ENCODE measurements at regions not wholly inside any gene's neighbourhood (a gene's known extent, or its start where the extent isn't known, plus 50 kb on each side); places are given as distances from the start of the nearest gene placed in this dataset.
"Not testable (repeated sequence)": the region's sequence is repeated elsewhere in the genome, so short reads cannot be mapped to it uniquely, and the experiment has no call there.

- TF ChIP-seq CTCF (IDR thresholded peaks at IDR 0.05; ENCODE audit: insufficient read depth, low read depth, low read length); EZH2 (IDR thresholded peaks at IDR 0.05; ENCODE audit: insufficient read depth, low read length): not testable (repeated sequence)
These were observed 415.9 kb upstream of the ZNF722 start for GRCh38 chr7:63582771-63583170.
